ENCODE measurements at regions not wholly inside any gene's neighbourhood (a gene's known extent, or its start where the extent isn't known, plus 50 kb on each side); places are given as distances from the start of the nearest gene placed in this dataset.

GRCh38 chr7:28280516-28280915 lies 99.9 kb upstream of the JAZF1 start (continued):
- no peak for TF ChIP-seq CHD7 (IDR thresholded peaks at IDR 0.05; ENCODE audit: insufficient replicate concordance, low read length)
- TF ChIP-seq, protein P1, sequence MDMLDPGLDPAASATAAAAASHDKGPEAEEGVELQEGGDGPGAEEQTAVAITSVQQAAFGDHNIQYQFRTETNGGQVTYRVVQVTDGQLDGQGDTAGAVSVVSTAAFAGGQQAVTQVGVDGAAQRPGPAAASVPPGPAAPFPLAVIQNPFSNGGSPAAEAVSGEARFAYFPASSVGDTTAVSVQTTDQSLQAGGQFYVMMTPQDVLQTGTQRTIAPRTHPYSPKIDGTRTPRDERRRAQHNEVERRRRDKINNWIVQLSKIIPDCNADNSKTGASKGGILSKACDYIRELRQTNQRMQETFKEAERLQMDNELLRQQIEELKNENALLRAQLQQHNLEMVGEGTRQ (IDR thresholded peaks at IDR 0.05; ENCODE audit: low read length) = no peak
- no peak for TF ChIP-seq RNF2 (IDR thresholded peaks at IDR 0.05; ENCODE audit: borderline replicate concordance, low read depth, low read length, missing control alignments, poor library complexity, severe bottlenecking)
- TF ChIP-seq NRF1 (IDR thresholded peaks at IDR 0.05; ENCODE audit: low read depth, low read length) = no peak
- TF ChIP-seq YY1 (IDR thresholded peaks at IDR 0.05; ENCODE audit: low read depth, low read length) = no peak
- TF ChIP-seq CREB1 (IDR thresholded peaks at IDR 0.05) = no peak
- TF ChIP-seq TAF1 (IDR thresholded peaks at IDR 0.05; ENCODE audit: low read depth, low read length) = no peak
- no peak for TF ChIP-seq CTBP2 (IDR thresholded peaks at IDR 0.05; ENCODE audit: borderline replicate concordance, insufficient read depth, insufficient read length, low read length)
- TF ChIP-seq BRCA1 (IDR thresholded peaks at IDR 0.05; ENCODE audit: low read depth, low read length) = no peak
- no peak for TF ChIP-seq ASH2L (IDR thresholded peaks at IDR 0.05; ENCODE audit: low read length)
- no peak for TF ChIP-seq SUZ12 (IDR thresholded peaks at IDR 0.05; ENCODE audit: low read length)

All from H1 (cell line).